Stomach (tissue), 4 donors: ENCODE measurements at regions not wholly inside any gene's neighbourhood (a gene's known extent, or its start where the extent isn't known, plus 50 kb on each side); places are given as distances from the start of the nearest gene placed in this dataset.

ENCODE experiments used
- CTCF ChIP-seq, 7 experiments: fragments of 450-650 bp in 4 of 7; fragments of 200-600 bp in 3 of 7; sonication (generic) in 3 of 7; IDR thresholded peaks; one replicate each; pipeline ENCODE4 v1.5.1; 2016 to 2019; ENCODE audit warnings: antibody characterized with exemption in 7 of 7, control low read depth in 2 of 7, mild to moderate bottlenecking in 1 of 7
- POLR2A ChIP-seq, 4 donors: fragments of 450-650 bp; IDR thresholded peaks; one replicate each; pipeline ENCODE4 v1.6.1; 2016; ENCODE audit warnings: antibody characterized with exemption in 4 of 4, control low read depth in 2 of 4, mild to moderate bottlenecking in 1 of 4, moderate library complexity in 1 of 4

- TF ChIP-seq POLR2A (IDR thresholded peaks at IDR 0.05) = no peak
- TF ChIP-seq CTCF (IDR thresholded peaks at IDR 0.05) = no peak
Observed at GRCh38 chr6:8507286-8507685, 71.9 kb upstream of the SLC35B3 start.
